Mesothelial cell of epicardium (in vitro differentiated cells): ENCODE measurements at regions not wholly inside any gene's neighbourhood (a gene's known extent, or its start where the extent isn't known, plus 50 kb on each side); places are given as distances from the start of the nearest gene placed in this dataset.
A peak's percentile ranks its signal among the peaks of the same experiment; 100 is the strongest.

ENCODE experiments used
- DNase-seq, 2 experiments: peaks; one replicate each; pipeline ENCODE4 v3.0.0; 2021; ENCODE audit warnings: low spot score in 2 of 2; ENCODE audit not compliant: unreplicated experiment in 2 of 2
- H3K27ac Mint-ChIP-seq: 2 replicates; pipeline ENCODE4 v1.8.0; 2021; ENCODE audit warnings: mixed read lengths
- H3K27me3 Mint-ChIP-seq: 2 replicates; pipeline ENCODE4 v1.8.0; 2021; ENCODE audit warnings: low read depth, mixed read lengths
- H3K36me3 Mint-ChIP-seq: 2 replicates; pipeline ENCODE4 v1.8.0; 2021; ENCODE audit warnings: mixed read lengths
- H3K4me1 Mint-ChIP-seq: 2 replicates; pipeline ENCODE4 v1.8.0; 2021; ENCODE audit warnings: mixed read lengths
- H3K4me3 Mint-ChIP-seq: 2 replicates; pipeline ENCODE4 v1.8.0; 2021; ENCODE audit warnings: mild to moderate bottlenecking, moderate library complexity, mixed read lengths
- H3K9me3 Mint-ChIP-seq: 2 replicates; pipeline ENCODE4 v1.8.0; 2021; ENCODE audit warnings: mixed read lengths
- CTCF ChIP-seq: fragments of 200-600 bp; sonication (generic); IDR thresholded peaks from one replicate; pipeline ENCODE4 v1.5.0; 2021; ENCODE audit warnings: antibody characterized with exemption; ENCODE audit not compliant: unreplicated experiment

- H3K27ac Mint-ChIP-seq: no peak overlapping the region
- peaks cover 16% of the 10 kb centered on the region for H3K9me3 Mint-ChIP-seq
- no peak for TF ChIP-seq CTCF
- H3K36me3 Mint-ChIP-seq: peaks cover 10% of the 10 kb centered on the region
- no peak for DNase-seq
- H3K27me3 Mint-ChIP-seq: no peaks in the 10 kb centered on the region
- no peaks in the 10 kb centered on the region for H3K4me1 Mint-ChIP-seq
- H3K4me3 Mint-ChIP-seq: no peak overlapping the region
Observed at GRCh38 chr2:196502386-196502785, 137.1 kb upstream of the CCDC150 start.

DNA sequence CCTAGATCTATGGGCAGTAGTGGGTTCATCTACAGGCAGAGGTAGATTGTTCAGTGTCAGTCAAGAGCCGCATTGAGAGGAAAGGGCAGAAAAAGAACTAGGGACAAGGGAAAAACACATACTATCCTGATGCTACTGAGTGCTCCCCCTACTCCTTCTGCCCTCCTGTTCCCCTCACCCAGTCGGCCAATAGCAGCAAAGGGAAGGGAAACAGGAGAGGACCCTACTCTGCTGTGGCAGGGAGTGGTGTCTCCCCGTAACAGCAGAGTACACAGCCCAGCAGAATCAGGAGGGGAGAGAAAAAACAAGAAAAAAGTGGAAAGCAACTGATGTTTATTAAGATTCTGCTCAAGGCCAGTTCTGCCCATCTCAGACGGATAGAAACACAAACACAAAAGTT lies 136.1 kb upstream of the CCDC150 start:
- H3K4me3 Mint-ChIP-seq: no peak overlapping the region
- H3K36me3 Mint-ChIP-seq: peaks cover 10% of the 10 kb centered on the region
- no peak for TF ChIP-seq CTCF
- H3K9me3 Mint-ChIP-seq: peaks cover 15% of the 10 kb centered on the region
- DNase-seq: no peak
- H3K4me1 Mint-ChIP-seq: peaks cover 3% of the 10 kb centered on the region
- no peaks in the 10 kb centered on the region for H3K27me3 Mint-ChIP-seq
- no peak overlapping the region for H3K27ac Mint-ChIP-seq

DNA sequence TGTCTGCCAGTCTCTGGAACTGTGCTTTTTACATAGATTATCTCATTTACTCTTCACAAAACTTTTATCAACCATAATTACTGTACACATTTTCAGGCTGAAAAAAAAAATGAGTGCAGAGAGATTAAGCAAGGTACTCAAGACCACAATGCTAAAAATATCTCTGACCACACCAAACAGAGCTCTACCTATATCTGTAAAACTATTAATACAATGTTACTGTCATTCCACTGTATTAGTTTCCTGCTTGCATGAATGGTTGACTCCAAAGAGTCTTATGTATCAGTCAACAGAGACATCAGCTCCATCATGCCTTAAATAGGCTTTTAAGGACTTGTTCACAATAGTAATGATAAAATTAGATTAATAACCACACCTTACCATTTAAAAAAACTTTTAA lies 134.7 kb upstream of the CCDC150 start:
- no peak for TF ChIP-seq CTCF
- no peaks in the 10 kb centered on the region for H3K27me3 Mint-ChIP-seq
- H3K27ac Mint-ChIP-seq: no peak overlapping the region
- peaks cover 5% of the 10 kb centered on the region for H3K9me3 Mint-ChIP-seq
- no peak for DNase-seq
- H3K36me3 Mint-ChIP-seq: peaks cover 3% of the 10 kb centered on the region
- H3K4me1 Mint-ChIP-seq: peaks cover 3% of the 10 kb centered on the region
- H3K4me3 Mint-ChIP-seq: no peak overlapping the region

DNA sequence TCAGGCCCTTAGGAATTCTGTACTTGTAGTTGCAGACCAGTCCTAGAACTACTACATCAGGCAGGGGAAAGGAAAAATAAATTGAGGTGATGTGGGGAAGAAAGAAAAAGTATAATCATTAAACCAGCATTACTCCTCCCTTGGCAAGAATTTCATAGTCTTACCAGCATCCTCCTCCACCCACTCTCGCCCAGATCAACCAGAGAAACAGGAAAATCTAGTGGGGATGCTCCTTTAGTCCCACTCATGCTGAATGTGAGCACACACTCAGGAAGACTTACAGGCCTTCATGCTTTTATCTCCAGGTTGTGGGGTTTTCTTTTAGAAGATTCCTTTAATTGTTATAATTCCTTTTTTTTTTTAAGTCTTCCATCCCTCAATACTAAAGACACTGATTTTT lies 129.3 kb upstream of the CCDC150 start:
- H3K4me3 Mint-ChIP-seq: no peak overlapping the region
- peaks cover 20% of the 10 kb centered on the region for H3K4me1 Mint-ChIP-seq
- no peaks in the 10 kb centered on the region for H3K36me3 Mint-ChIP-seq
- H3K9me3 Mint-ChIP-seq: no peaks in the 10 kb centered on the region
- no peak for DNase-seq
- no peak for TF ChIP-seq CTCF
- peak overlapping the region; percentile 47 for H3K27ac Mint-ChIP-seq
- H3K27me3 Mint-ChIP-seq: no peaks in the 10 kb centered on the region

DNA sequence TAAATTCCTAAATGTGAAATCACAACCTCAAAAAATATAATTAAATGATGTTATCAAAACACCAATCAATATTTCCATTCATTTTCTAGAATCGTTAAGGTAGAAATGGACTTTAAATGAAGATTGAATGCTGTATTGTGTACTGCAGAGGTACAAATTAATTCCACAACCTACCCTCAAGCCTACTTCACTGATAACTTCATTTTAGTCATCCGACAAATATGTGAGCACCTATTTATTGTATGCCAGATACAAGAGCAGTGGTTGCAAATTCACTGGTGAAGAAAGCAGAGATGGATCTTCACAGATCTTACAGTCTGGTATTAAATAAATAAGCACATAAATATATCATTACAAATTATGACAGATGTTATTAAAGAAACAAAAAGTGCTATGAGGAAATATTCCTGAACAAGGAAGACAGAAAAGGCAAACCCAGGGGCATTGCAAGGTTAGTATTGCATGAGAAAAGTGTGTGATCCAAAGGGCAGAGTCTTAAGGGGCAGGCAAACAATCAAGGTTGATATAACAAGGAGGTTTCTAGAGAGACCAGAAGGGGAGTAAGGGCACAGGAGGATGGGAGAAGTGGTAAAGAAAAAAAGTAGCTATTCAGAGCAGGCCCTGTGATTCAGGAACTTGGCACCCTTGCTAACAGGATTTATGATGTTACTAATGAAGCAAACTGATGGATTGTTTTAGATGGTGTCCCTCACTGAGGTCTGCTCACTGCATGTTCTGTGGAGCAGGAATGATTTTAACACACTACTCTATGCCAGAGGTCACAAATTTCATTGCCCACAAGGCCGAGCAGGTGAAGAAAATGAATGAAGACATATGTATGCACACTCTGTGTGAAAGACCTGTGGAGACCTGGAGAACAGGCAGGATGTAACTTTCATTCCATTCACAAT lies 128.0 kb upstream of the CCDC150 start:
- Mint-ChIP-seq H3K9me3 (no peaks in the 10 kb centered on the region), H3K4me1 (peaks cover 20% of the 10 kb centered on the region), H3K27me3 (no peaks in the 10 kb centered on the region), H3K4me3 (no peak overlapping the region), H3K36me3 (no peaks in the 10 kb centered on the region), H3K27ac (peak overlapping the region; percentile 68)
- no peak for TF ChIP-seq CTCF
- no peak for DNase-seq
